ENCODE measurements at regions not wholly inside any gene's neighbourhood (a gene's known extent, or its start where the extent isn't known, plus 50 kb on each side); places are given as distances from the start of the nearest gene placed in this dataset.

DNA sequence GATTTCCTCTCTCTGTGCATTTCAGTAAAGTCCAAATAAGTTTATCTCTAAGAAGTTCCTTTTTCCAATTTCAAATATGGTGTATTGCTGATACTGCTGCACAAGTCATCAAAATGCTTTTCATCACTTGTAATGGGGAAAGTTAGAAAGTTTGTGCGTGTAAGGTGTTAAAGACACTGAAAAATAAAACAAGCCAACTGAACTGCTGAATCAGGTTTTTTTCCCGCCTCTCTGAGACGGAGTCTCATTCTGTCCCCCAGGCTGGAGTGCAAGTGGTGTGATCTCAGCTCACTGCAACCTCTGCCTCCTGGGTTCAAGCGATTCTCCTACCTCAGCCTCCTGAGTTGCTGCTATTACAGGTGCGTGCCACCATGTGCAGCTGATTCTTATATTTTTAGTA is 400.9 kb downstream of the LRRC70 start:
- DNase-seq (ENCODE audit: low read depth) = no peak

DNA sequence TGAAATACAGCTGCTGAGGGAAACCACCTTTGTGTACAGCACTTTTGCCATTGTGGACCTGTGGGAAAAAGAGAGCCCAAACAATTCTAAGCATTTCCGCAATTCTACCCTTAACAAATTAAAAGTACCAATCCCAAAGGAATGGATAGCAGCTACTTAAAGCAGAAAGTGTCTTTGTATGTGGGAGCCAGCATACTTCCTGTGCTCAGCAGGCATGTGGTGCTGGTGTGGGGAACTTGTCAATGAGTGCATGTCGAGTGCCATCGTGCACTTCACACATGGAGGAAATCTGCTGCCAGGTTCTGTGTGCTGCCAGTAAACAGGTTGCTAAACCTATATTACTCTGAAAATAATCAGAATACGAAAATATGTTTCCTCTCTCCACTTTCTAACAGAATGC is 399.0 kb downstream of the LRRC70 start:
- DNase-seq (ENCODE audit: low read depth) = no peak

DNA sequence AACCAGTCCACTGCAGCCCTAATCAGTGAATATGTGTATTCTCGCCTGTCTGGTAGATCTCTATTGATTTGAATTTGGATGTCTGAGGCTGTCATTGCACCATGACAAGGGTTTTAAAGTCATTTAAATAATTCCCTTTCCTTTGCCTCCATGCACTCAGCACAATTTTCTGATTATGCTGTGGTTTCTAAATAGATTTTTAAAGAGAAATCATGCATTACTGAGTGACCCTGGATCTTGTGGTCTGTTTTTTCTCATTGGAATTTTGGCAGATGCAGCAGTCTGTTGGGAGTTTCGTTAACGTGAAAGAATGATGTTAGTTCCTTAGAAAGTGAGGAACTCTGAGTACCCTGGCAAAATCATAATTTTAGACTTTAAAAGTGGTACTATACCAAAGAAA is 396.0 kb downstream of the LRRC70 start:
- DNase-seq (ENCODE audit: low read depth) = no peak

DNA sequence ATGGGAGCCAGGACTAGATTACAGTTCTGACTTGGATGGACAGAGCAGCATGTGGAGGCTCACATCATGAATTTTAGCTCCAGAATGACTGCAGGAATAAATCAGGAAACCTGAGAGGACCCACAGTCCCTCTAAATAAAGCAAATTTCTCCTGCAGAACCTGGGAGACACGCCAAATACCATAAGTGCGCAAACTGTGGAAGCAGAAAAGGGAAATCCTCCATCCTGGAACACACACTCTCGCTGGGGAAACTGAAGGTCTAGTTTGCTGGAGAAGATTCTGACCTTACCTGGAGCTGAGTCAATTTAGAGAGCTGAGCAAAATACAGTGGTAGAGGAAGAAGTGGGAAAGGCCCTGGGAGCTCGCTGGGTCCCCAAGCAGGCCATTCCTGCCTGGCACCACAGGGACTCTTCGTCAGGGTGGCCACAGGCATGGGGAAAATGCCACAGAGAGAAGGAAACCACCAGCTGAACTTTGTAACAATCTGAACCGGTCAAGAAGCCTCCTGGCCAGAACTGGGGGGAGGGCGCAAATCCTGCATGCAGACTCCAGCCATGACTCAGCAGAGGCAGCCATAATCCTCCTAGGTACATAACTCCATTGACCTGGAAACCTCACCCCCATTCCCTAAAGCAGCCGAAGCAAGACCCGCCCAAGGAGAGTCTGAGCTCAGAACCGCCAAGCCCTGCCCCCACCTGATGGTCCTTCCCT is 390.9 kb downstream of the LRRC70 start:
- DNase-seq (ENCODE audit: low read depth) = no peak

DNA sequence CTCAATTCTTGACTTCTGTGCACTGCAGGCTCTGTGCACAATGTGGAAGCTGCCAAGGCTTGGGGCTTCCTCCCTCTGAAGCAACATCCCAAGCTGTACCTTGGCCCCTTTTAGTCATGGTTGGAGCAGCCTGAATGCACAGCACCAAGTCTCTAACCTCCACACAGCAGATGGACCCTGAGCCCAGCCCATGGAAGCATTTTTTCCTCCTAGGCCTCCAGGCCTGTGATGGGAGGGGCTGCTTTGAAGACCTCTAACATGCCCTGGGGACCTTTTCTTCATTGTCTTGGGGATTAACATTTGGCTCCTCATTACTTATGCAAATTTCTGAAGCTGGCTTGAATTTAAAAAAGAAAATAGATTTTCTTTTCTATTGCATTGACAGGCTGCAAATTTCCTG is 385.8 kb downstream of the LRRC70 start:
- no peak for DNase-seq (ENCODE audit: low read depth)

DNA sequence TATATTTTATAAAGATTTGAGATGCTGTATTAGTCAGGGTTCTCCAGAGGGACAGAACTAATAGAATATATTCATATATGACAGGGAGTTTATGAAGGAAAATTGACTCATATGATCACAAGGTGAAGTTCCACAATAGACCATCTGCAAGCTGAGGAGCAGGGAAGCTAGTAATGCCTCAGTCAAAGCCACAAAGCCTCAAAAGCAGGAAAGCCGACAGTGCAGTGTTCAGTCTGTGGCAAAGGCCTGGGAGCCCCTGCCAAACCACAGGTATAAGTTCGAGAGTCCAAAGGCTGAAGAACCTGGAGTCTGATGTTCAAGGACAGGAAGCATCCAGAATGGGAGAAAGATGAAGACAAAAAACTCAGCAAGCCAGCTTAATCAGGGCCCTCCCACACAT is 382.2 kb downstream of the LRRC70 start:
- no peak for DNase-seq (ENCODE audit: low read depth)

DNA sequence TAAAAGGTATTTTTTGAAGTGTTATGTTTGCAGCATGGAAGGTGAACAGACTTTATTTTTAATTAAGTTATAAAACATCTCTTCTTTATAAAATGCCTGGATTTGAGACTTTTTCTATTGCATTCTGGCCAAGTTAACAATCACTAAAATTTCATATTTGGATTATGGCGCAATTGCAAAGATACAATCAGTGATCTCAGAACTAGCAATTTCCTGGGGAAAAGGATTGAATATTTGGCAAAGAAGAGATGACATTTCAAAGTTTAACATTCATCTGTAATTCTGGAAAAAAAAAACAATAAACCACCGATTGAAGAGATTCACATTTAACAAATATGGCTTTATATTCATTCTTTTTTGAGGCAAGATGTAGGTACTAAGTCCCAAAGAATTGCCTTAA is 378.0 kb downstream of the LRRC70 start:
- no peak for DNase-seq (ENCODE audit: low read depth)

DNA sequence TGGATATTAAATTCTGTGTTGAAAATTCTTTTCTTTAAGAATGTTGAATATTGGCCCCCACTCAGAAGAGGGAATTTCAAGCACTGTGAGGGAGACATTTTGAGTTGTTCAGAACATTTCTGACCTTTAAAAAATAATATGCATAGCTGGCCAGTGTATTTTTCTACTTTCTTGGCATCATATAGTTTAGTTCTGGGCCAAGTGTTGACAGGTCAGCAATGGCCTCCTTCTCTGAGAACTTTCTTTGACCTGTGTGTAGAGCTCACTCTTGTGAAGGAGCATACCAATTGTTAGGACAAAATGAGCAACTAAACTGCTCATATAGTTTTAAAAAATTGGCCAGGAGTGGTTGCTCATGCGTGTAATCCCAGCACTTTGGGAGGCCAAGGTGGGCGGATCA is 376.0 kb downstream of the LRRC70 start:
- no peak for DNase-seq (ENCODE audit: low read depth)

DNA sequence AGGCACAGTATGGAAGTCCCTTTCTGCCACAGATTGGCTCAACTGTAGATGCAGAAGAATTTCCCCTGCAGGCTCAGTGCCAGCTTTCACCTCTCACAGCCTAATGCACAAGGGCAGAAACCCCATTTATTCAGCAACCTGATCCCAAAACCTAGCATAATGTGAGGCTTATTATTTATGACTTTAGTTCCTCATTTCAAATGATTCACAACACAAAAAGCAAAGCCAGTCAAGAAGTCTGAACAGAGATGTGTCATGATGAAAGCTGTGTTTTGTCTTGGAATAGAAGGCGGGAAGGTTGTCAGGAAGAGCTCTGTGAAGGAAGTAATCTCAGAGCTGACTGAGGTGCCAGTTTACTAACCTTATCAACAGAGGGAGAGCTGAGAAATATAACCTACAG is 369.7 kb downstream of the LRRC70 start:
- DNase-seq (ENCODE audit: low read depth) = no peak

DNA sequence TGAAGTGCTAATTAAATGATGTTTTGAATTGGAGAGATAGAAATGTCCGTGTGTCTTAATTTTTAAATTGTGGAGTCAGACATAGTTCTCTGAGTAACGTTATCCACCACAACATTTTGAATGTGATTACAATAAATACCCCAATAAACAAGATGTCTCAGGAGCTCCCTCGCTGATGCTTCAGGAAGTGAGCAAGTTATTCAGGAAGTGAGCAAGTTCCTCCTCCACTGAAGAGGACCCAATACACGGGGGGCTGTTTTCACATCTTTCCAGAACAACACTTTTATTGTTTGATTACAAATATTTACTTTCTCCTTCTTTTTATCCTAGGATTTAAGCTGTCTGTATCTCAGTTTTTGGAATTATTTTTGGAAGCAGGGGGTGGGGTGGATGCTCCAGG is 363.8 kb downstream of the LRRC70 start:
- no peak for DNase-seq (ENCODE audit: low read depth)

DNA sequence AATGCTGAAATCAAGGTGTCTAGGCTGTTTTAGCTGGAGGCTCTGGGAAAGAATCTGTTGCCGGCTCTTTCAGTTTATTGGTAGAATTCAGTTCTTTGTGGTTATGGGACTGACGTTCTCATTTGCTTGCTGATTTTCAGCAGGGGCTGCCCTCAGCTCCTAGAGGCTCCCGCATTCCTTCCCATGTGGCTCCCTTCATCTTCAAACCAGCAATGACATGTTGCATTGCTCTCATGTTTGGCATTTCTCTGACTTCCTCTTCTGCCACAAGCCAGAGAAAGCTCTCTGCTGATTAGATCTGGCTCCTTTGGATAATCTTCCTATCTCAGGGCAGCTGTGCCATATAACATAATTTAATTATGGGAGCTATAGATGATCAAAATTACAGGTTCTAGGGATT is 360.3 kb downstream of the LRRC70 start:
- DNase-seq (ENCODE audit: low read depth) = no peak

DNA sequence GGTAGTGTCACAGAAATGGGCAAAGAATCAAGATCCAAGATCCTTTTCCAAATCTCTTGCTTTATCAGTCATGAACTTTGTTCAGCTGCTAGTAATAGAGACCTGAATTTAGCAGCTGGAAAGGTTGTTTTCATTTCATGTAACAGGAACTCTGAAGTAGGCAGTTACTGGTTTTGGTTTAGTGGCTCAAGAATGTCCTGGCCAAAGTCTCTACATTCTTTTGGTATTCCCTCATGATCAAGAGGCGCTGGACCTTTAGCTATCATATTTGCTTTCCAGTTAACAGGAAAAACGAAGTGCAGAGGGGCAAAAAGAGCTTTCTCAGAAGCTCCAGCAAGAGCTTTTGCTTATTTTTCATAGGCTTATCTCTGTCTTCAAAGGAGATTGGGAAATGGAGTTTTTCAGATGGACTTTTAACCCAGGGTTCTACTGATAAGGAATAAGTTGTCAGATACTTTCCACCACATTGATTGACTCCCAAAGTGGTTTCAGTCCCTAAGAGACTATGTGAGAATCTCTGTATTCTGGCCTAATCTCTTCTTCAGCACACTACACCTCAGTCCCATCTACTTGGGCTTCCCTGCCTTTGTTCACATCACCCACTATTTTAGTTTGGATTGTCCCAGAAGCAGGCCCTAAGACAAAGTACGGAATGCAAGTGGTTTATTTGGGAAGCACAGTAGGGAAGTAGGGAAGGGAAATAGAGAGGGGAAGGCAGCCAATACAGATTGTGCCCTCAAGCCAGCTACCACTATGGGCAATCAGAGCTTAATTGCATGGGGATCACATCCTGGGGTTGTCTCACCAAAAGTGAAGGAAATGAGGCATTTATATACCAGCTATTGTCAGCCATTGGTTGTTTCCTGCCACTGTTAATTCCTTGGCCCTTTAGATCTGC is 359.3 kb downstream of the LRRC70 start:
- DNase-seq (ENCODE audit: low read depth) = peak; percentile 1

DNA sequence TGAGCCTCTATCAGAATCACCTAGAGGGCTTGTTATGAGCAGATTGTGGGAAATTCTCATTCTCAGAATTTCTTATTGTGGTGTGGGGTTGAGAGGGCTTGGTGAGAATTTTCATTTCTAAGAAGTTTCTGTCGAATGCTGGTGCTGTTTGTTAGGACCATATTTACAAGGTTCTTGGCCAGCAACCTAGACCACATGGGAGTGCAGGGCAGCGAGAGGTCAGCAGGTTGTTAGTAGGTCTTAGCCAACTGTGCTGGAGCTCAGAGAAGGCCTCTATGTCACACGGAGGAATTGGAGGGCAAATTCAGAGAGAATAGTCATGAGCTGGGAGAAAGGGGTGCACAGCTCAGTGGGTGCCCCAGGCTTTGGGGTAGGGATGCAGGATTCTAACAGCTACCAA is 357.0 kb downstream of the LRRC70 start:
- DNase-seq (ENCODE audit: low read depth) = no peak

DNA sequence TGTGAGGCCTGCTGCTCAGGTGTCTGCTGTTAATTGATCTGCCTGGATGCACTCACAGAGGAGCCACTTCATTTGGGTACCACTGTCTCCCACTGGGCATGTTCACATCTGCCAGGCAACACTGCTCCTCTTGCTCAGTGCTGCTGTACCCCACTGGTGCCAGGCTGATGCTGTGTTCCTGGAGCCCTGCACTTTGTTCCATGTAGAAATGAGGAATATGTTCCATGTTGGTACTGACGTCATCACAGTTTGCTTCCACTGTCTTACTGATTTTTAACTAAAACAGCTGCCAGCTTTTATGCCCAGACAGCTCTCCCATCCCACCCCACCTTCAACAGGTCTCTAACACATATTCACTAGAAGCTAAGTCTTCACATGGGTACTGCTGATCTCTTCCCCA is 355.7 kb downstream of the LRRC70 start:
- no peak for DNase-seq (ENCODE audit: low read depth)

DNA sequence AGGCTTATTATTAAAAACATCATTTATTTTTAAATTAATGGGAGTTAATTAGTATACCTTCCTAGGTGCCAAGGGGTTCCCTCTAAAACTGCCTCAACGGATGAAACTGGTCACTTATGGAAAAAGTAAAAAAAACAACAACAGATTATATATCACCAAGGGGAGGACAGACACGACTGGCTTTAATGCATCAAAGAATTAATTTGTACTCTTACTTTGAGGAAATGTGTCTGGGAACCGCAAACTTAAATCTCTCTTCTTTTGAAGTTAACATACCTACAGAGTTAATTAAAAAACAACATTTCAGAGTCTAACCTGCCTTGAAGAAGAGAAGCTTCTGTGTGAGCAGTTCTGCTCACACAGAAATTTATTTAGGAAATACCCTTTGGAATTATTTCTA is 354.6 kb downstream of the LRRC70 start:
- no peak for DNase-seq (ENCODE audit: low read depth)

DNA sequence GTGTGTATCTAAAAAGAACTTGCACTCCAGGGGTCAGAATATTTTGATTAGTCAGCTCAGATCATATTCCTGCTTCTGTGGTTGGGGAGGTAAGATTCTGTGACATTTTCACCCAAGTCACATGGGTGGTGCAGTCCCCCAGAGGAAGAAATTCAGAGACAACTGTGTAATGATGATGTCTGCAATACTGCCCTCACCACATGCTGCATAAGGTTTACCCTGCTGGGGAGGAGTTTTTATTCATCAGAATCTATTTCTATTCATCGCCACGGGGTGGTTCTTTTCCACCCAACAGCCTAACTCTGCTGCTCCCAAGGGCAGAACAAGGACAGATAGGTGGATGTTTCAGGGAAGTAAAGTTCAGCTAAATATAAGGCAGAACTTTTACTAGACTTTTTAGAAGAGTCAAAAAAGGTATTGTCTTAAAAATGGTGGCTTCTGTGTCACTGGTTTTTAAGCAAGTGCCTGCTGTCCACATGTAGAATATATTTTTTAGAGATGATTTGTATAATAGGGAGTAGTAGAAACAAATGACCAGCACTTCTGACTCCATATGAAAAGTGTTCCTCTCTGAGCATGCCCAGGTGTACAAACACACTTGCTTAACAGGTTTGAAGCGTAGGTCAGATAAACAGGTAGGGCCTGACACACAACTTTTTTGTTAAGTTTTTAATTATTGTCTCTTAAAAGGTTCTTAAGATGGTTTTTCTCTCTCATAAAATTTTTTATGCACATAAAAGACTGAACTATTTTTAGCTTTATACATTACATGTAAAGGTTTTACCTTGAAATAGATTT is 352.7 kb downstream of the LRRC70 start:
- DNase-seq (ENCODE audit: low read depth) = no peak

DNA sequence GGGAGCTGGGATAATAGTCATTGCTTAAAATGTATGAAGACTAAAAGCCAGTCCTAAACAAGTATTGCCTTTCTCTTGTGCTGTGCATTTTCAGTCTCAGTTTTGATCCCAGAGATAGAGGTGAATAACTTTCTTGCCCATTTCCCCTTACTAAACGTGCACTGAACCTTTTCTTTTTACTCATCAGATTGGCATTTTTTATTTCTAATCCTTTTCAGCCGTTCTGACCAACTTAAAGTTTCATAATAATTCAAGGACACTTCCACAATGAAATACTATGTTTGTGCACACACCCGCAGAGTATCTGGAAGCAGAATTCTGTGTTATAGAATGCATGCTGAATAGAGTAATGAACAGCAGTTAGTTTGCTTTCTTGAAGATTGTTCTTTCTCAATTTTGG is 343.6 kb downstream of the LRRC70 start:
- DNase-seq (ENCODE audit: low read depth) = no peak

DNA sequence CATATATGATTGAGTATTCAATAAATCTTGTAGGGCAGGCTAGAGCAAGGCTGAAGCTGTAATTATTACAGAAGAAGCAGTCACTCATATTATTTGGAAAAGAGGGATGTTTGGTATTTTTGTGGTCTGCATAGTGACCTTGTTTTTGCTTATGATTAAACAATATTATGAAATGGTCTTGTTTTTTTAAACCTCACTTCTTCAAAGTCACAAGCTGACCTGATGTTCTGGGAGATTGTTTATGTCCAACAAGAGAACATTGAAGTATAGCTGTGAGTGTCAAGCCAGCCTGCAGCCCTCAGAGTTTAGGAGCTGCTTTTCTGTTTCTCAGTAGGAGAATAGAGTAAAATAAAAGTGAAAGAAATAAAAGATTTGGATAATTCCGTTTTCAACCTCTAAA is 342.2 kb downstream of the LRRC70 start:
- no peak for DNase-seq (ENCODE audit: low read depth)

DNA sequence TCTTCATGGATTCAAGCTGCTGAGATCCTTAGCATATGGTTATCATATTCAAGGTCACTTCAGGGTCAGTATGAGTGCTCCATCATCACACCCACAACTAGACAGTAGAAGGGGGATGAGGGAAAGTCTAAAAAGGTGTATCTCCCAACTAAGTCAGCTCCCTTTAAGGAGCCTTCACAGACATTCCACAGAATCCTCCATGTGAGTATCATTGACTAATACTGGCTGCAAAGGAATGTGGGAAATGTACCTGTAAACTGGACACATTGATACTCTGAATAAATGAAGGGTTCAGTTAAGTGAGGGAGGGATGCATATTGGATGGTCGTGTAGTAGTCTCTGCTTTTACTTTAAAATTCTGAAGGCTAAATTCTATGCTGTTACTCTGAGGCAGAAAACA is 330.7 kb downstream of the LRRC70 start:
- DNase-seq (ENCODE audit: low read depth) = no peak

DNA sequence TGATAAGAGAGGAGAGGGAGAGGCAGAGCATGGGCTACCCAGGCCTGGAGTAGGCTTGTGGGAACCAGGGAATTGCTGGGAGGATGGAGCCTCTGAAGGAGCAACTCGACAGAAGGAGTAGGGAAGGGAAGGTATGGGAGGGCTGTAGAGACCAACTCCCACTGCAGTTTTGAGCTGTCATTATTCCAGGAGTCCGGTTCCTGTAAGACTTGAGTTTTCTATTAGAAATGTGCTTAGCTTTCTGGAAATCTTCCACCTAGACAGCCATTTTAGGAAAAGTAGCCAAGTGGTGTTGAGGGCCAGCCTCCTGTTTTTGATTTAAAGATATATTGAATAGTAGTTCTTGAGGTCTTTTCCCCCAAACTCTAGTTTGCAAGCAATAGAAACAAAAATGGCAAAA is 323.5 kb downstream of the LRRC70 start:
- DNase-seq (ENCODE audit: low read depth) = no peak

DNA sequence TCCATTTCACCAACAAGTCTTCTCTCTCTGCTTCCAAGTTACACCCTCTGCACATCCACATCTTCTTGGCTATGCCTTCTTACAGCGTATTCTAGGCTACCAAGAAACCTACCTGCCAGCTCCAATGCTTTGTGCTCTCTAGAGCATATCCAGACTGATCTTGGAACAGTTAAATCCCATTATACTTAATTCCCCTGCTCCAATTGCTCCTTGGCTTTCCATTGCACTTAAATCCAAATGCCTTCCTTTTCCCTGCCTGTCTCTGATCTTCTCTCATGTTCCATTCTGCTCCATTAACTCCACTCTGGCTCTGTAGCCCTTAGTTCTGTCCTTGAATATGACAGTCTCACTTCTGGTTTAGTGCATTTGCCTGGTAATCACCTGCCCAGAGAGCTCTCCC is 322.4 kb downstream of the LRRC70 start:
- DNase-seq (ENCODE audit: low read depth) = no peak

DNA sequence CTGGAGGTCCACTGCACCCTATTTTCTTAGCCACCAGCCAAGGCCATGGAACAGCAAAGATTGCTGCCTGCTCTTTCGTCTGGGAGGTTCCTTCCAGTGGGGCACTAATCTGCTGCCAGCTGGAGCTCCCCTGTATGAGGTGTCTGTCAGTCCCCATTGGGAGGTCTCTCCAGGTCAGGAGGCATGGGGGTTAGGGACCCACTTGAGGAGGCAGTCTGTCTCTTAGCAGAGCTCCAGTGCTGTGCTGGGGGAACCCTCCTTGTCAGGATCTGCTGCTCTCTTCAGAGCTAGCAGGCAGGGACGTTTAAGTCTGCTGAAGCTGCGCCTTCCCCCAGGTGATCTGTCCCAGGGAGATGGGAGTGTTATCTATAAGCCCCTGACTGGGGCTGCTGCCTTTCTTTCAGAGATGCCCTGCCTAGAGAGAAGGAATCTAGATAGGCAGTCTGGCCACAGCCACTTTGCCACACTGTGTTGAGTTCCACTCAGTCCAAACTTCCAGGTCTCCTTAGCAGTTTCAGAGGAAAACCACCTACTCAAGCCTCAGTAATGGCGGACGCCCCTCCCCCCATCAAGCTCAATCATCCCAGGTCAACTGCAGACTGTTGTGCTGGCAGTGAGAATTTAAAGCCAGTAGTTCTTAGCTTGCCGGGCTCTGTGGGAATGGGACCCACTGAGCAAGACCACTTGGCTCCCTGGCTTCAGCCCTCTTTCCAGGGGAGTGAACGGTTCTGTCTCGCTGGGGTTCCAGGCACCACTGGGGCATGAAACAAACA is 317.7 kb downstream of the LRRC70 start:
- no peak for DNase-seq (ENCODE audit: low read depth)

Measured in GM04503 (cell line).